ENCODE measurements at regions not wholly inside any gene's neighbourhood (a gene's known extent, or its start where the extent isn't known, plus 50 kb on each side); places are given as distances from the start of the nearest gene placed in this dataset.

GRCh38 chr2:37831081-37831780 lies 93.9 kb upstream of the RMDN2 start:
- Histone ChIP-seq H3K36me3 (ENCODE audit: insufficient read depth, low read length) (no peaks in the 10 kb centered on the region), H3K9me3 (replicated peaks; ENCODE audit: low read length) (no peaks in the 10 kb centered on the region)

GRCh38 chr2:37832590-37833197 lies 92.4 kb upstream of the RMDN2 start:
- H3K9me3 ChIP-seq (replicated peaks; ENCODE audit: low read length): no peaks in the 10 kb centered on the region
- H3K36me3 ChIP-seq (ENCODE audit: insufficient read depth, low read length): no peaks in the 10 kb centered on the region
- H3K4me3 ChIP-seq (ENCODE audit: low read length): no peak overlapping the region
- H3K9ac ChIP-seq (ENCODE audit: low read depth, low read length): peak overlapping the region; percentile 45
- no peak overlapping the region for H3K4me2 ChIP-seq (ENCODE audit: low read length)
- H3K4me1 ChIP-seq (ENCODE audit: control insufficient read depth, insufficient read depth, low read length): peaks cover 34% of the 10 kb centered on the region
- H3K27me3 ChIP-seq (ENCODE audit: control insufficient read depth, insufficient read depth, low read length): no peaks in the 10 kb centered on the region

More at GRCh38 chr2:37831081-37831780, 93.9 kb upstream of the RMDN2 start:
- H3K9ac ChIP-seq (ENCODE audit: low read depth, low read length): no peak overlapping the region
- no peaks in the 10 kb centered on the region for H3K27me3 ChIP-seq (ENCODE audit: control insufficient read depth, insufficient read depth, low read length)
- no peak overlapping the region for H3K4me3 ChIP-seq (ENCODE audit: low read length)
- H3K4me2 ChIP-seq (ENCODE audit: low read length): no peak overlapping the region
- peaks cover 42% of the 10 kb centered on the region for H3K4me1 ChIP-seq (ENCODE audit: control insufficient read depth, insufficient read depth, low read length)

GRCh38 chr2:37833423-37833822 lies 91.7 kb upstream of the RMDN2 start:
- no peak overlapping the region for H3K4me2 ChIP-seq (ENCODE audit: low read length)
- H3K9me3 ChIP-seq (replicated peaks; ENCODE audit: low read length): no peaks in the 10 kb centered on the region
- no peaks in the 10 kb centered on the region for H3K27me3 ChIP-seq (ENCODE audit: control insufficient read depth, insufficient read depth, low read length)
- no peaks in the 10 kb centered on the region for H3K36me3 ChIP-seq (ENCODE audit: insufficient read depth, low read length)
- H3K4me1 ChIP-seq (ENCODE audit: control insufficient read depth, insufficient read depth, low read length): peaks cover 26% of the 10 kb centered on the region
- no peak overlapping the region for H3K9ac ChIP-seq (ENCODE audit: low read depth, low read length)
- no peak overlapping the region for H3K4me3 ChIP-seq (ENCODE audit: low read length)

- no peak overlapping the region for H3K4me3 ChIP-seq (ENCODE audit: low read length)
- no peaks in the 10 kb centered on the region for H3K27me3 ChIP-seq (ENCODE audit: control insufficient read depth, insufficient read depth, low read length)
- H3K36me3 ChIP-seq (ENCODE audit: insufficient read depth, low read length): no peaks in the 10 kb centered on the region
- no peaks in the 10 kb centered on the region for H3K9me3 ChIP-seq (replicated peaks; ENCODE audit: low read length)
- peaks cover 3% of the 10 kb centered on the region for H3K4me1 ChIP-seq (ENCODE audit: control insufficient read depth, insufficient read depth, low read length)
- no peak overlapping the region for H3K9ac ChIP-seq (ENCODE audit: low read depth, low read length)
- no peak overlapping the region for H3K4me2 ChIP-seq (ENCODE audit: low read length)
These were observed 88.8 kb upstream of the RMDN2 start for GRCh38 chr2:37836270-37836669.

- Histone ChIP-seq H3K4me3 (ENCODE audit: low read length) (no peak overlapping the region), H3K9me3 (replicated peaks; ENCODE audit: low read length) (no peaks in the 10 kb centered on the region), H3K4me1 (ENCODE audit: control insufficient read depth, insufficient read depth, low read length) (peaks cover 3% of the 10 kb centered on the region), H3K9ac (ENCODE audit: low read depth, low read length) (no peak overlapping the region), H3K27me3 (ENCODE audit: control insufficient read depth, insufficient read depth, low read length) (no peaks in the 10 kb centered on the region), H3K4me2 (ENCODE audit: low read length) (no peak overlapping the region), H3K36me3 (ENCODE audit: insufficient read depth, low read length) (no peaks in the 10 kb centered on the region)
These were observed 88.4 kb upstream of the RMDN2 start for GRCh38 chr2:37836711-37837110.

- H3K4me1 ChIP-seq (ENCODE audit: control insufficient read depth, insufficient read depth, low read length): peaks cover 1% of the 10 kb centered on the region
- H3K36me3 ChIP-seq (ENCODE audit: insufficient read depth, low read length): no peaks in the 10 kb centered on the region
- no peaks in the 10 kb centered on the region for H3K9me3 ChIP-seq (replicated peaks; ENCODE audit: low read length)
These were observed 87.3 kb upstream of the RMDN2 start for GRCh38 chr2:37837628-37838328.

GRCh38 chr2:37838541-37839167 lies 86.4 kb upstream of the RMDN2 start:
- no peak overlapping the region for H3K9ac ChIP-seq (ENCODE audit: low read depth, low read length)
- H3K4me3 ChIP-seq (ENCODE audit: low read length): no peak overlapping the region

More at GRCh38 chr2:37837628-37838328, 87.3 kb upstream of the RMDN2 start:
- Histone ChIP-seq H3K27me3 (ENCODE audit: control insufficient read depth, insufficient read depth, low read length) (no peaks in the 10 kb centered on the region), H3K9ac (ENCODE audit: low read depth, low read length) (no peak overlapping the region), H3K4me3 (ENCODE audit: low read length) (no peak overlapping the region), H3K4me2 (ENCODE audit: low read length) (no peak overlapping the region)

GRCh38 chr2:37839991-37840390 lies 85.1 kb upstream of the RMDN2 start:
- no peak overlapping the region for H3K4me2 ChIP-seq (ENCODE audit: low read length)

More at GRCh38 chr2:37838541-37839167, 86.4 kb upstream of the RMDN2 start:
- no peaks in the 10 kb centered on the region for H3K27me3 ChIP-seq (ENCODE audit: control insufficient read depth, insufficient read depth, low read length)
- H3K4me1 ChIP-seq (ENCODE audit: control insufficient read depth, insufficient read depth, low read length): peaks cover 9% of the 10 kb centered on the region
- no peak overlapping the region for H3K4me2 ChIP-seq (ENCODE audit: low read length)
- H3K9me3 ChIP-seq (replicated peaks; ENCODE audit: low read length): no peaks in the 10 kb centered on the region
- H3K36me3 ChIP-seq (ENCODE audit: insufficient read depth, low read length): no peaks in the 10 kb centered on the region

GRCh38 chr2:37842732-37843440 lies 82.2 kb upstream of the RMDN2 start:
- peak overlapping the region; percentile 17 for H3K4me2 ChIP-seq (ENCODE audit: low read length)

More at GRCh38 chr2:37839991-37840390, 85.1 kb upstream of the RMDN2 start:
- Histone ChIP-seq H3K27me3 (ENCODE audit: control insufficient read depth, insufficient read depth, low read length) (no peaks in the 10 kb centered on the region), H3K36me3 (ENCODE audit: insufficient read depth, low read length) (no peaks in the 10 kb centered on the region), H3K4me3 (ENCODE audit: low read length) (no peak overlapping the region), H3K9me3 (replicated peaks; ENCODE audit: low read length) (no peaks in the 10 kb centered on the region), H3K9ac (ENCODE audit: low read depth, low read length) (no peak overlapping the region), H3K4me1 (ENCODE audit: control insufficient read depth, insufficient read depth, low read length) (peaks cover 12% of the 10 kb centered on the region)

GRCh38 chr2:37843556-37843955 lies 81.5 kb upstream of the RMDN2 start:
- no peaks in the 10 kb centered on the region for H3K36me3 ChIP-seq (ENCODE audit: insufficient read depth, low read length)
- H3K9me3 ChIP-seq (replicated peaks; ENCODE audit: low read length): no peaks in the 10 kb centered on the region
- H3K27me3 ChIP-seq (ENCODE audit: control insufficient read depth, insufficient read depth, low read length): no peaks in the 10 kb centered on the region
- peak overlapping the region; percentile 17 for H3K4me2 ChIP-seq (ENCODE audit: low read length)
- no peak overlapping the region for H3K4me3 ChIP-seq (ENCODE audit: low read length)
- H3K4me1 ChIP-seq (ENCODE audit: control insufficient read depth, insufficient read depth, low read length): peaks cover 12% of the 10 kb centered on the region
- no peak overlapping the region for H3K9ac ChIP-seq (ENCODE audit: low read depth, low read length)

More at GRCh38 chr2:37842732-37843440, 82.2 kb upstream of the RMDN2 start:
- peaks cover 12% of the 10 kb centered on the region for H3K4me1 ChIP-seq (ENCODE audit: control insufficient read depth, insufficient read depth, low read length)
- no peak overlapping the region for H3K9ac ChIP-seq (ENCODE audit: low read depth, low read length)
- H3K9me3 ChIP-seq (replicated peaks; ENCODE audit: low read length): no peaks in the 10 kb centered on the region
- no peaks in the 10 kb centered on the region for H3K27me3 ChIP-seq (ENCODE audit: control insufficient read depth, insufficient read depth, low read length)
- H3K36me3 ChIP-seq (ENCODE audit: insufficient read depth, low read length): no peaks in the 10 kb centered on the region
- no peak overlapping the region for H3K4me3 ChIP-seq (ENCODE audit: low read length)

GRCh38 chr2:37846207-37846606 lies 78.9 kb upstream of the RMDN2 start:
- Histone ChIP-seq H3K27me3 (ENCODE audit: control insufficient read depth, insufficient read depth, low read length) (no peaks in the 10 kb centered on the region), H3K9me3 (replicated peaks; ENCODE audit: low read length) (no peaks in the 10 kb centered on the region), H3K9ac (ENCODE audit: low read depth, low read length) (no peak overlapping the region), H3K4me3 (ENCODE audit: low read length) (no peak overlapping the region), H3K4me1 (ENCODE audit: control insufficient read depth, insufficient read depth, low read length) (peaks cover 12% of the 10 kb centered on the region), H3K36me3 (ENCODE audit: insufficient read depth, low read length) (no peaks in the 10 kb centered on the region), H3K4me2 (ENCODE audit: low read length) (no peak overlapping the region)

All from skeletal muscle satellite cell (primary cell).